GM21576 (cell line): ENCODE measurements at regions not wholly inside any gene's neighbourhood (a gene's known extent, or its start where the extent isn't known, plus 50 kb on each side); places are given as distances from the start of the nearest gene placed in this dataset.

ENCODE experiments used
- ATAC-seq: cut with Tn5 transposase; IDR thresholded peaks from one replicate; pipeline ENCODE4 v1.9.1; 2021; ENCODE audit warnings: mild to moderate bottlenecking, moderate library complexity; ENCODE audit not compliant: unreplicated experiment

DNA sequence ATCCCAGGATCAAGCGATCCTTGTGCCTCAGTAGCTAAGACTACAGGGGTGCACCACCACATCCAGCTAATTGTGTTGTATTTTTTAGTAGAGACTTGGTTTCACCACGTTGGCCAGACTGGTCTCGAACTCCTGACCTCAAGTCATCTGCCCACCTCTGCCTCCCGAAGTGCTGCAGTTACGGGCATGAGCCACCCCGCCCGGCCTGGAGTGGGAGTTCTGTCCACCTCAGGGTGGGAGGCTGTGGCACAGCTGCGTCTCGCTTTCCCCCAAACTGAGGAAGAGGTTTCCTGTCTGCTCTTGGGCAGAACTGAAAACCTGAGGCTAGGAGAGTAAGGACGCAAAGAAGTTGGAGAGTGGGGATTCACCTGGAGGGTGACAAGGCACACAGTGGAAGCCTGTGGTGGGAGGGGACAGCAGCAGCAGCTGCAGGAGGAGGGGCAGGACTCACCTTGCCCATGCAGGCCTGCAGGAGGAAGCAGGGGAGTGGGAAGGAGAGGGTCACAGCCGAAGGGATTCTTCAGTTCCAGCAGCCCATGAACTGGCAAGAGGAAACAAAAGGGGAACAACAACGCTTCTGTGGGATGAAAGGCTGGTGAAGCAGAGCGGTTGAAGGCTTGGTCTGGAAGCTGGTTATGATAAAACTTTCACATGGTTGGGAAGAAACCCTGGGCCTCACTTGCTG lies 181.4 kb downstream of the GAS1 start:
- no peak for ATAC-seq

DNA sequence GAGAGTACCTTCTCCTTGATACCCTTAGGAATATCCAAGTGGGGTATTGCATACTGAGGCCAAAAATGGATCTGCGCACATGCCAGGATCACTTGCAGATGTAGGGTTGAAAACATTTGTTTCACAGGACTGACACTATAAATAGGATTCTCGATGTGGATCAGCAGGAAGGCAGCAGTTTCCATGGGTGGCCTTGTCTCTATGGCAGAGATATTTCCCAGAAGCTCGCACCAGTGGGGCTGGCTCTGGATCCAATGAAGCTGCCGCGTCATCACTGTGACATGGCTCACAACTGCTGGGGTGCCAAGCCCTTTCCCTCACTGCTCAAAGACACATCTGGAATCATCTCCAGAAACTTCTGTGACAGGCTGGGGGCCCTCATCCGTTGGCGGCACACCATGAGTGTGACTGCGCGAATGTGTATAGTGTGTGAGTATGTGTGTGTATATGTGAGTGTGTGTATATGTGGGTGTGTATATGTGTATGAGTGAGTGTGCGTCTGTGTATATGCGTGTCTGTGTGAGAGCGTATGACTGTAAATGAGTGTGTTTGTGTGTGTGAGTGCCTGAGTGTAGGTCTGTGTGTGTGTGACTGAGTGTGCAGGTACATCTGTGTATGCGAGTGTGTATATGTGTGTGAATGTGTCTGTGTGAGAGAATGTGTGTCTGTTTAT lies 182.5 kb downstream of the GAS1 start:
- ATAC-seq, result no peak

DNA sequence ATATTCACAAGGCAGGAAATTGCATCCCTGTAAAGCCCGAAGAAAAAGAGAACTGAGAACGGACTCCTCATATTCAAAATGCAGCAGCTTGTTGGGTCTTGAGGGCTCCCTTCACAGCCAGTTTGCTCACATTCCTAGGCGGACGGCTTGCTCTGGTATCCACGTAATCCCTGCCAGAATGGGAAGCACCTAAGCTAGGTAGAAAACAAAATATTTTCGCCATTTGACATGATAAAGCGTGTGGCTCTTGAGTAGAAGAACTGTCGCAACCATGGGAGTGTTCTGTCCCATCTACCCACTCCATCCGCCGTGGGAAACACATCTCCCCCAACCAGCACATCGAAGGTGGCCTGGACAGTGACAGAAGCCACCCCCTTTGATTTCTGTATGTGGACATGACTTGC lies 183.1 kb downstream of the GAS1 start:
- ATAC-seq, result no peak

DNA sequence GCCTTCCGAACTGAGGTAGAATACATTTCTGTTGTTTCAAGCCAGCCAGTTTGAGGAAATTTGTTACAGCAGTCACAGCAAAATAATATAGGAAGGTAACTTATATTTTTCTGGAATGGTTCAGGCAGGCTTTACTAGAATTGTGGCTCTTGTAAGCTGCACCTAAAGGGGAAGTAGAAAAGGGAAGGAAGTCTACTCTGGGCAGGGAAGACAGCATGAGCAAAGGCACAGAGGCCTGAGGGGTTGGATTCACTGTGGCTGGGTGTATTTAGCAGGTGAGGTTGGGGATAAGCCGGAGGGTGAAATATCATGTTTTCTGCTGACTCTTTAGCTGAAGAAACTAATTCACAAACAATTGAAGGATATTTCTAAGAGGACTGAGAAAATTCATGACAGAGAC lies 183.5 kb downstream of the GAS1 start:
- no peak for ATAC-seq

DNA sequence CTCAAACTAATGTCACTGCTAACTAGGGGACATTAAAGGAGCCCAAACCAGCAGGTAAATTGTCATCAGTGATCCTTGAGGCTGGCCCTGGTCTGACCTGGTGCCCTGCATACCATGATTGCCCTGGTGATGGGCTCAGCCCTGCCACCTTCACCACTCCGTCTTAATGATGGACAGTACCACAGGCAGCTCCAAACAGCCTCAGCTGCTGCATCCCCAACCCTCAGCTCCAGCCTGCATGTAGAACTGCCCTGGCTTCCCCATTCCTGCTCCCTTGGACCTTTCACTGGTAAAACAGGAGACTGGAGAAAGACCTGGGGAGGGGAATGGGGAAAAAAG lies 190.0 kb downstream of the GAS1 start:
- ATAC-seq, result no peak

DNA sequence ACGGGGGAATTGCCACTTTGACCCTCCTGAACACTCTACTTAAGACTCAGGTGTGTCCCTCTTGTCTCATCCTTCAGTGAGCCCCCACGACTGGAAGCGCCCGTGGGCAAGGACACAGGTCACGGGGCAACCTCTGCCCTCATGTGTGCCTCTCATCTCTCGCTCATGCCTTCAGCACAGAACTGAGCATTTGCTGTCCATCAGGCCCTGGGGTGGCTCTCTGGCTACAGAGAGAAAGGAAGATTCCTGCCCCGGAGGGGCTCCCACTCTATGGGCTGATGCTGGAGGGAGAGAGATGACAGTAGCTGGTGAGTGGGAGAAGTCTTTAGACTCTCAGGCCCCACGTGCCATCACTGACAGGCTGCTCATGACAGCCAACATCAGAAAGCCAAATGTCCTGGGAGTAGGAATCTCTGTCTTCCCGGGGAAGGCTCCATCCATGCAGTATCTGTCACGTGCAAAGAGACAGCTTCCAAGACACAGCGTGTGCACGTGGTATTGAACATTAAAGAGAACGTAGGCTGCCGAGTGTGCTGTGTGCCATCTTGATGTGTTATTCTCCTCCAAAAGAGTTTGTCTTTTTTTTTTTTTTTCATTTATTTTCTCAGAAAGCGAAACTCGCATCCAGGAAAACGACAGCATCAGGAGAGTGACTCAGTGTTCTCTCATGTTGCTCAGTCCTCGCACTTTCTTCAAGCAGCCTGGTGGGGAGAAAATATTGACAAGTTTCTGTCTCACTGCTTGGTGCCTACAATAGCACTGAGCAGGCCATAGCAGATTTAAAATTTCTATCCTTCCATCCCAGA lies 190.5 kb downstream of the GAS1 start:
- ATAC-seq, result no peak

DNA sequence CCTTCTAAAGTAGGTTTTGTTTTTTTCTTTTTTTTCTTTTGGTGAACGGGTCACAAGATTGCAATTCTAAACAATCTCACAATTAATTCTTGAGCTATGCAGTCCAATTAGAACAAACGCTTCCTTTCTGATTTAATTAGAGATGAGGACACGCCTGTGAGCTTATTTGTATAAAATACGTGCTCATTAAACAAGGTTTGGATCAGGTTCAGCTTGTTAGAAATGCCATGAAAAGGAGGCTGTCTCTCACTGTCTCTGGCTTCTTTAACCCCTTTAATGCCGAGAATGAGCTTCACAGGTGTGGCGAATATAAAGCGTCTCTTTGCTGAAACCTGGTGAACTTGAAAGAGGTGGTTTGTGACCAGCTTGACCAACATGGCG lies 191.8 kb downstream of the GAS1 start:
- ATAC-seq, result no peak

DNA sequence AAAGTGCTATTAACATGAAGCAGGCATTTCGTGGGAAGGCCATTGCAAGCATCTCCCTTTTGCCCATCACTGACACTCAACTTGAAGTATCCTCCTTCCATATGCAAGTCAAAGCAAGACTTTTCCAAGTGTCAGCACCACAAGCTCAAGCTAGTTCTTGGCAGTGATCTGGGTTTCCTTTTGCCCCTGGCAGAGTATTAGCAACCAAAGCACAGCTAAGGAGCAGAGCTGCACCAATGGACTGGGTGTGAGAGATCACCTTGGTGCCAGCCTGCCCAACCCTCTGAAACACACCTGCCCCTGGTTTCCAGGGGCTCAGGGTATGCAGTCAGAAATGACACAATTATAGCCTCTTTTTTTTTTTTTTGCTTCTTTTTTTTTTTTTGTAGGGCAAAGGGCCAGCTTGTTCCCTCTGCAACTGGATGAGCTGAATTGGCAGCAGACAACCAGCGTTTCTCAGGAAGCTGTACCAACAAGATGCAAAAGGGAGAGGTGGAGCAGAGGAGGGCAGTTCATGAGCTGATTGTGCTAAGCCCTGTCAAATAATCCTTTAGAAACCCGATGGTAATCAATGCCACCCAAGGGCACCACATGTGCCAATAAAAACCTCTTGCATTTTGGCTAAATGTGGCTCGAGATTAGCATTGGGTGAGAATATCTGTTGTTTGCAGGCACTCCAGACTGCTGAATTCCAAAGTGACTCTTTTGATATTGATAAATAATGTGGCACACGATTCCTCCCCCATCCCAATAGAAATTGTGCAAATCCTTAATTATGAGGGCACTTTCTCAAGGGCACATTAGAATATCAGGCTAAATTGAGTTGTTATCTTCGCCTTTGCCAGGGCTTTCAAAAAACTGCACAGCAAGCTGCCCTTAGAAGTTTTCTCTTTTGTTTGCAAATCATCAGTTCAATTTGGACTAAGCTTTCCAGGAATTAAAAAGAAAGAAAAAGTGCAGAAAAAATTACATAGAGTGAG lies 192.4 kb downstream of the GAS1 start:
- ATAC-seq, result no peak

DNA sequence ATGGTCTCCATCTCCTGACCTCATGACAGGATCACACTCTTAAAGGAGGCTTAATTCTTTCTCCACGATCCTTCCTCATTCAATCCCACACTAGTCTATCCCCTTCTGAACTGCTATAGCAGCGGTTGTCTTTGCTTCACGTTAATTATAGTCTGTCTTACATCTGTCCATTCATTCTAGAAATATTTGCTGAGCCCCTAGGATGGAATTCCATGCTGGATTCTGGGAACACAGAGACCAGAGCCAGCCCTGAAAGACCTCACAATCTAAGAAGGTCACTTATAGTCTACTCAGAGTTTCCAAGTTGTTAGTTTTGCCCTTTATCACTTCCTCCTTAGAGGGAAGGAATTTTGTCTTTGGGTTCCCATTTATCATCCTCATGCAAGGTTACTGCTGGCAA lies 193.5 kb downstream of the GAS1 start:
- no peak for ATAC-seq

DNA sequence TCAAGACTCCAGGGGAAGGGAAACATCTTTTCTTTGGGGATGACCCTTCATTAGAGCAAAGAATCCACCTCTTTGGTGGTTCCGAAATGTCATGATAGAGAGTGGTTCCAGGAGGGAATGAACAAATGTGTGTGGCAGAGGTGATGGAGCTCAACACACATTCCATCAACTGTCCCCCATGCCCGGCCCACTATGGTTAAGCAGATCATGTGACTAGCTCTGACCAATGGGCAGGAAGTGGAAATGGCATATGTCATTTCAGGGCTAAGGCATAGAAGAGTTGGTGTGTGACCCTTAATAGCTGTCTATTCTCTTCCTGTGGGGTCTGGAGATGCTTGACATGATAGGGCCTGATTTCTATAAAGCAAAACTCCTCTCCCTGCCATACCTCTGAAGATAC lies 194.6 kb downstream of the GAS1 start:
- no peak for ATAC-seq

DNA sequence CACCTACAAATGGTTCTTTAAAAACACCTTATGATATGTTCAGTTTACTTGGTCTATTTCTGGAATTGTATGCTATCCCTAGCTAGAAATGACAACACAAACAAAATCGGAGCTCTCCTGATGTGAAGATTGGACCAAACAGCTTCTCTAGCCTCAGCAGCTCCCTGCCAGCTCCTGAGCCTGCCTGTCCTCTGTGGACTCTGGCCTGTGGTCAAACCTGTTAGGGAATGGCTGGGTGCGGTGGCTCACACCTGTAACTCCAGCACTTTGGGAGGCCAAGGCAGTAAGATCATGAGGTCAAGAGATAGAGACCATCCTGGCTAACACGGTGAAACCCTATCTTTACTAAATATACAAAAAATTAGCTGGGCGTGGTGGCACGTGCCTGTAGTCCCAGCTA lies 195.3 kb downstream of the GAS1 start:
- no peak for ATAC-seq

DNA sequence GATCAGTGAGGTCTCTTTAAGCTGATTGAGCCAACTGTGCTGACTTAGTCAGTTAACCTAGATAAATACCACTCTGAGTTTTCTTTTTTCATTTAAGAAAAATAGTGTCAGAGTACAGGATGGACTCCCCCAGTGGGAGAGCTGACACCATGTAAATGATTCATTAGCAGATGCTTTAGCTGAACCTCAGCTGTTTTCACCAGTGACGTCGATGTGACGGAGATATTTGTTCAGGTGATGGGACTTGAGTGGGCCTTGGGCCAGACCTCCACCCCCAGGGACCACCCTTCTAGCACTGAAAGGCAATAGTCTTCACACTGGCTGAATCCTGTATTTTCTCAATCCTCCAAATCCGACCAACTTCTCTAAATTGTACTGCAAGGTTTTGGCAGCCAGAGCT lies 196.1 kb downstream of the GAS1 start:
- no peak for ATAC-seq

DNA sequence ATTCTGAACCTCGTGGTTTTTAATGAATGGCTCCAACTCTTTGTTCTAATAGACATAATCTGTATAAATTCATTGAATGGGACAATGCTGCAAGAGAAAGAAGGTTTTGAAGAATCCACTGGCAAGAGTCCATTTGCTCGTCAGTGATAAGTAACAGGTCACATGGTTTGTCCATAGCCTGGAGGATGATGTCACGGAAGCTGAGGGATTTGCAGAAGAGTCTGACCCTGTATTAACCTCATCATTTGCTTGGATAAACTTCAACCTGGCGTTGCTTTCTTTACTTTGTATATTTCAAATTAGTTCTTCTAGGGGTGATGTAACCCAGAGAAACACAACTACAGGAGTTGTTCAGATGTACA lies 197.4 kb downstream of the GAS1 start:
- ATAC-seq, result no peak

DNA sequence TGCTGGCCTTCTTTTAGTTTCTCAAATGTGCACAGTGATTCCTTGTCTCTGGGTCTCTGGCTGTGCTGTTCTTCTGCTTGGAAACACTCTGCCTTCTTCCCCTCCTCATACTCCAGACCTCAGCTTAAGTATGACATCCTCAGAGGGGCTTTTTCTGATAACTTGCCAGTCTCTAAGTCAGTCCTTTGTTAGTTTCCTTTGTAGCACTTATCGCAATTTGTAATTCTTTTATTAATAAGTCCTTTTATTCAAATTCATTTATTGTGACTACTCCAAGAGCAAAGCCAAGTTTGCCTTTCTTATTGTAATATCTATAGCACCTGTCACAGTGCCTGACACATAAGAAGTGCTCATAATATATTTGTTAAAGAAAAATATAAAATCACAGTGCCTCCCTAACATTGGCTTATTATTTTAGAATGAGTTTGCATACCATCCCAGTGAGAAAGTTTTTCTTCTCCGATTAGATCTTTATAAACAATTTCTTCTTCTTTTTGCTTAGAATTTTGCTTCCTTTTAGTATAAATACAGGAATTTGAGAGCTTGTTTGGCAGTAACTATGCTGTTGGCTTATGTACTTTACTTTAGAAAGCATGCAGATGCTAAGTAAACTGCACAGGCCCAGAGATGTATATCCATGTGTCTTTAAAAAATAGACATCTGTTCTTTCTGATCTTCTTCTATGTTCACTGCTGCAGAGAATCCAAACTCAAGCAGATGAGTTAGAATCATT lies 198.0 kb downstream of the GAS1 start:
- ATAC-seq, result no peak

DNA sequence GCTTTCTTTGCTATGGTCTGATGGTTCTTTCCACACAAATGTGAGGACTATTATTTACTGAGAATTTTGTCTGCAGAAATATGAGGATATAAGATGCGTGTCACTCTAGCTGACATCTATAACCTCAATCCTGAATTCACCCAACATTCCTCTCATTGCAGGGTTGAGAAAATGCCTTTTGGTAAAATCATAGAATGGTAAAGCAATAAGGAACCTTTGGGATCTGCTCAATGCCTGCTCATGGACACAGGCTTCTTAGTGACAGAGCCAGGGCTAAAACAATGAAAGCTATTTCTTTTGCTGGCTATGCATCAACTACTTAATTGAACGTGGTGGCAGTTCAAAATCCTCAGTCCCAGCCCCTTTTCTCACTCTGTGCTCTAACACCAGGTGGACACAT lies 199.6 kb downstream of the GAS1 start:
- ATAC-seq, result no peak

DNA sequence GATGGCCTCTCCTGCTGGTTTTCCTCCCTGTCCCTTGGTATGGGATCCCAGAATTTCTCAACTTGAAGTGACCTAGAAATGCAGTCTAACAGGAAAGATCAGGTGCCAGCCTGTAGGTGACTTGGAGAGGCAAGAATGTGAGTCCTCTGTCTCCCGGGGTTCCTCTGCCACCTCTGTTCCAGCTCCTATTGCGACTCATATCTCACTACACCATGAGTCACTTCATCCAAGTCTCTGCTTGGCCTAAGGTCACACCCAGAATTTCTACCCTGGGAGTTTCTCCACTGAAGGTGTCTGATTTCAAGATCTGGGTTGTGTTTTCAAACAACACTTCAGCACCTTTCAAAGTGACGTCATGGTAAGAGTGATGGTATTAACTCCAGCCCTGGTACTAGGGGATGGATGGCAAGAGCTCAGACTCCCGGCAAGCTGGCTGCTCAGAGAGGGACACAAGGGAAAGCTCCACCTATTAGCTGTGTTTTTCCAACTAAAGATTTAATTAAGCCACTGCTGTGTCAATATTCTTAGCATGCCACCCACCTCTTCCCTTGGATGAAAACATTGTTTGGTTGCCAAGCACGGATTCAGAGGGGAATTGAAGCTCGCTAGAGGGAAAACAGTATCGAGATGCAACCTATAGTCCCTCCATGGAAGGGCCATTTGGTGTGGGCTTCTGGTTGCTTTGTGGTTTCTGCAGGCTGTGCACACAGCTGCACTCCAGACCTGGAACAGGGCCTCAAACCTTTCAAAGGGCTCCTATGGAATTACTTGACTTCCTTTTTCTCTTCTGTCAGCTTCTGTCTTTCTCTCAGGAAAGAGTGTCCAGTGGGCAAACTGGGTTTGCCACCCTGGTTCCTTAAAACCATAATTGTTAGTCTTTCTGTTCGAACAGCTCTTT lies 205.7 kb downstream of the GAS1 start:
- ATAC-seq, result no peak

DNA sequence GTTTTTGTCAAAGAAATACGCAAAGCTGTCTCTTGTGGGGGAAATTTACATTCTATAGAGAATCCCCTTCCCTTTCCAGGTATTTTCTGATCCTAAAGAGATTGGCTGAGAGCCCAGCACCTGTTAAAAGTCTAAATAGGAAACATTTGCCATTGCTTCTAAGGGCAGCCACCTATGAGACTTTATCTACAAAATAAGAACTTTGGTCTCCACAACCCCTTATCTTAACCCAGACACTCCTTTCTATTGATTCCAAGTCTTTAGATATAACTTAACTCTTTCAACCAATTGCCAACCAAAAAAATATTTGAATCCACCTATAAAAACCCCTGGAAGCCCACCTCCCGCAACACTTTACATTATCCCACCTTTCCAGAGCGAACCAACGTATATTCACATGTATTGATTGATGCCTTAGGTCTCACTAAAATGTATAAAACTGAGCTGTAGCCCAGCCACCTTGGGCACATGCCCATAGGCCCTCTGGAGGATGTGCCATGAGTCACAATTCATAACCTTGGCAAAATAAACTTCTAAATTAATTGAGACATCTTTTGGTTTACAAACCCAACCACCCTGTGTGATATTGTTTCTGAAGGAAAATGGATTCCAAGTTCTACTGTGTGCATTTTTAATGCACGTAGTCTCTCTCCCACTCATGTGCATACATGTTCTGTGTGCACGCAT lies 211.4 kb downstream of the GAS1 start:
- no peak for ATAC-seq

DNA sequence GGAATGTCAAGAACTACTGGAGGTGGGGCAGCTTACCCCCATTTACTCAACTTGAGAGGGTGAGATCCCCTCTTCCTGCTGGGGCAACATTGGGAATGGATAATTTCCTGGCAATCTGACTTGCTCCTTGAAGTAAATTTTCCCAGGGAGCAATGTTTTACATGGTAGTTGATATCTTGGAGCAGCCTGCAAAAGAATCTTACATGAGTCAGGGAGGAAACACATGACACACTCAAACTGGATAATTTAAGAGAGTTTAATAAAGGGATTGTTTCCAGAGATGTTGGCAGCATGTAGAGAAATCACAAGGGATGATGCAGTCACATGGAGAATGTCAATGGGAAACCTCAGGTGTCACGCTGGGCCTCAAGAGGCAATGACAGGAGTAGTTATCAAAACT lies 212.5 kb downstream of the GAS1 start:
- ATAC-seq, result no peak

DNA sequence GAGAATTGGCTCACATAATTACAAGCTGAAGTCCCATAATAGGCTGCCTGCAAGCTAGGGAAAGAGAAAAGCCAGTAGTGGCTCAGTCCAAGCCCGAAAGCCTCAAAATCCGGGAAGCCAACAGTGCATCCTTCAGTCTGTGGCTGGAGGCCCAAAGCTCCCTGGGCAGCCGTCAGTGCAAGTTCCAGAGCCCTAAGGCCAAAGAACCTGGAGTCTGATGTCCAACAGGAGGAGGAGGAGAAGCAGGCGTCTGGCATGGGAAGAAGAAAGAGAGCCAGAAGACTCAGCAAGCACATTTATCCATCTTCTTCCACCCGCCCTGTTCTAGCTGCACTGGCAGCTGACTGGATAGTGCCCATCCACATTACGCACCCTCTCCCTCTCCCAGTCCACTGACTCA lies 213.4 kb downstream of the GAS1 start:
- ATAC-seq, result no peak
